Lung (tissue), 11 donors: ENCODE measurements at regions not wholly inside any gene's neighbourhood (a gene's known extent, or its start where the extent isn't known, plus 50 kb on each side); places are given as distances from the start of the nearest gene placed in this dataset.

Source experiments
- ATAC-seq: fragments of 200-7000 bp; cut with Tn5 transposase; one replicate; pipeline ENCODE4 v1.9.1; 2020; ENCODE audit warnings: moderate number of reproducible peaks; ENCODE audit not compliant: insufficient read depth, low FRiP score
- DNase-seq, 3 donors: peaks; one replicate each; pipeline ENCODE4 v3.0.0-alpha.2; 2013 to 2017
- H3K27ac ChIP-seq, 2 donors: one replicate each; pipeline ENCODE4 v1.5.1; 2013; ENCODE audit warnings: mild to moderate bottlenecking in 2 of 2, moderate library complexity in 2 of 2, control low read depth in 1 of 2, inconsistent platforms in 1 of 2, low read depth in 1 of 2, low read length in 1 of 2
- H3K27me3 ChIP-seq, 3 donors: one replicate each; pipeline ENCODE4 v1.5.1; 2013; ENCODE audit warnings: low read length in 2 of 3; ENCODE audit not compliant: control insufficient read depth in 3 of 3, insufficient read depth in 3 of 3
- H3K36me3 ChIP-seq, 4 donors: one replicate each; pipeline ENCODE4 v1.5.1; 2013; ENCODE audit warnings: low read length in 4 of 4, mild to moderate bottlenecking in 1 of 4, moderate library complexity in 1 of 4; ENCODE audit not compliant: control insufficient read depth in 4 of 4, insufficient read depth in 4 of 4
- H3K4me1 ChIP-seq, 5 donors: one replicate each; pipeline ENCODE4 v1.5.1; 2013; ENCODE audit warnings: low read length in 5 of 5, mild to moderate bottlenecking in 2 of 5, moderate library complexity in 1 of 5; ENCODE audit not compliant: control insufficient read depth in 5 of 5, insufficient read depth in 5 of 5
- H3K4me3 ChIP-seq: one replicate; pipeline ENCODE4 v1.5.1; 2013; ENCODE audit warnings: mild to moderate bottlenecking, control low read depth, moderate library complexity
- H3K9ac ChIP-seq, 2 donors: one replicate each; pipeline ENCODE4 v1.5.1; 2013; ENCODE audit warnings: low read length in 2 of 2, control low read depth in 1 of 2; ENCODE audit not compliant: insufficient read depth in 1 of 2
- H3K9me3 ChIP-seq, 4 donors: one replicate each; pipeline ENCODE4 v1.5.1; 2013; ENCODE audit warnings: low read length in 3 of 4, mild to moderate bottlenecking in 1 of 4, moderate library complexity in 1 of 4; ENCODE audit not compliant: control insufficient read depth in 4 of 4, insufficient read depth in 3 of 4
- CTCF ChIP-seq: IDR thresholded peaks from 2 replicates; pipeline ENCODE4 v1.5.1; 2012; ENCODE audit warnings: mild to moderate bottlenecking; ENCODE audit errors: control extremely low read depth, extremely low read depth
- WGBS, 2 donors: extraction: QIAGEN DNeasy Blood & Tissue Kit; methylation state at CpG; one replicate each; pipeline ENCODE4 v1.1.7; 2013; 5-methylcytosine and 5-hydroxymethylcytosine counted together
- donor health status: control.
- donor health status: control.
- donor health status: Bipolar disorder and iron deficiency.
- donor health status: healthy.
- donor health status: DM: yes; HTN: yes; CAD: no.

GRCh38 chr4:54558889-54559677 lies 98.7 kb upstream of the KIT start:
- DNase-seq: no peak
- no peak for TF ChIP-seq CTCF
- Histone ChIP-seq H3K9ac (no peak overlapping the region), H3K27ac (no peak overlapping the region), H3K36me3 (no peaks in the 10 kb centered on the region), H3K4me1 (peaks cover 0 to 6% (median 0%) of the 10 kb centered on the region in 5 donors), H3K9me3 (no peaks in the 10 kb centered on the region), H3K4me3 (no peak overlapping the region), H3K27me3 (no peaks in the 10 kb centered on the region)
- no peak for ATAC-seq
- WGBS, 2 donors: 58 to 71% methylated on average over 2 of the region's 2 CpGs

GRCh38 chr4:54560513-54560912 lies 97.2 kb upstream of the KIT start:
- H3K27me3 ChIP-seq: no peaks in the 10 kb centered on the region
- H3K27ac ChIP-seq: no peak overlapping the region
- TF ChIP-seq CTCF: no peak
- no peak overlapping the region for H3K9ac ChIP-seq
- ATAC-seq: no peak
- H3K4me3 ChIP-seq: no peak overlapping the region
- DNase-seq: no peak
- H3K36me3 ChIP-seq: no peaks in the 10 kb centered on the region
- H3K9me3 ChIP-seq: no peaks in the 10 kb centered on the region
- 60 to 73% methylated on average over 4 of the region's 4 CpGs for WGBS, 2 donors
- peaks cover 0 to 5% (median 0%) of the 10 kb centered on the region in 5 donors for H3K4me1 ChIP-seq

GRCh38 chr4:54561940-54562339 lies 95.8 kb upstream of the KIT start:
- DNase-seq (no peak), ATAC-seq (no peak)
- Histone ChIP-seq H3K4me3 (no peak overlapping the region), H3K36me3 (no peaks in the 10 kb centered on the region), H3K9me3 (no peaks in the 10 kb centered on the region), H3K27me3 (no peaks in the 10 kb centered on the region), H3K9ac (no peak overlapping the region), H3K27ac (no peak overlapping the region), H3K4me1 (peaks cover 0 to 6% (median 0%) of the 10 kb centered on the region in 5 donors)
- TF ChIP-seq CTCF: no peak
- WGBS, 2 donors: 87% methylated on average over 5 of the region's 5 CpGs
